Neural cell (in vitro differentiated cells): ENCODE measurements at regions not wholly inside any gene's neighbourhood (a gene's known extent, or its start where the extent isn't known, plus 50 kb on each side); places are given as distances from the start of the nearest gene placed in this dataset.

Experiments
- H2AFZ ChIP-seq: fragments of 200-600, 300-800 bp; sonication (generic), shearing (Covaris generic); 2 replicates; pipeline ENCODE4 v1.6.0; 2014; ENCODE audit warnings: low read depth, mild to moderate bottlenecking, antibody characterized with exemption, low read length, moderate library complexity
- H3F3A ChIP-seq: fragments of 200-600 bp; shearing (Covaris generic); 2 replicates; pipeline ENCODE4 v1.6.1; 2016; ENCODE audit warnings: mild to moderate bottlenecking, moderate library complexity, mixed read lengths, antibody characterized with exemption, low read length; ENCODE audit not compliant: insufficient read depth, poor library complexity, severe bottlenecking
- H3K27ac ChIP-seq: fragments of 200-600, 300-800 bp; sonication (generic), shearing (Covaris generic); 2 replicates; pipeline ENCODE4 v1.5.1; 2014; ENCODE audit warnings: mild to moderate bottlenecking, low read length, moderate library complexity
- H3K27me3 ChIP-seq: fragments of 300-800, 200-600 bp; sonication (generic), shearing (Covaris generic); 2 replicates; pipeline ENCODE4 v1.6.0; 2014; ENCODE audit warnings: mild to moderate bottlenecking, low read depth, low read length, moderate library complexity; ENCODE audit not compliant: insufficient read depth
- H3K36me3 ChIP-seq: fragments of 300-800, 200-600 bp; sonication (generic), shearing (Covaris generic); 2 replicates; pipeline ENCODE4 v1.5.1; 2014; ENCODE audit warnings: mild to moderate bottlenecking, antibody characterized with exemption, low read length, moderate library complexity; ENCODE audit not compliant: insufficient read depth
- H3K4me2 ChIP-seq: fragments of 300-800, 200-600 bp; sonication (generic), shearing (Covaris generic); 2 replicates; pipeline ENCODE4 v1.6.0; 2014; ENCODE audit warnings: mild to moderate bottlenecking, low read length
- H3K4me3 ChIP-seq: fragments of 300-800, 200-600 bp; sonication (generic), shearing (Covaris generic); 2 replicates; pipeline ENCODE4 v1.5.1; 2014; ENCODE audit warnings: mild to moderate bottlenecking, low read length, moderate library complexity
- H3K79me2 ChIP-seq: fragments of 200-600 bp; shearing (Covaris generic); replicated peaks from 2 replicates; pipeline ENCODE4 v1.6.0; 2014; ENCODE audit warnings: mild to moderate bottlenecking, low read length, moderate library complexity; ENCODE audit not compliant: insufficient read depth
- H3K9ac ChIP-seq: fragments of 300-800, 200-600 bp; sonication (generic), shearing (Covaris generic); 2 replicates; pipeline ENCODE4 v1.6.1; 2016; ENCODE audit warnings: mild to moderate bottlenecking, low read length, mixed read lengths
- H3K9me2 ChIP-seq: fragments of 200-600 bp; shearing (Covaris generic); 2 replicates; pipeline ENCODE4 v1.6.1; 2016; ENCODE audit warnings: mild to moderate bottlenecking, low read length, mixed read lengths; ENCODE audit not compliant: insufficient read depth
- H3K9me3 ChIP-seq: fragments of 200-600, 300-800 bp; sonication (generic), shearing (Covaris generic); 2 replicates; pipeline ENCODE4 v1.6.1; 2016; ENCODE audit warnings: mild to moderate bottlenecking, mixed run types, low read length, moderate library complexity, mixed read lengths
- H4K20me1 ChIP-seq: fragments of 200-600 bp; shearing (Covaris generic); 2 replicates; pipeline ENCODE4 v1.6.1; 2016; ENCODE audit warnings: mild to moderate bottlenecking, mixed run types; ENCODE audit not compliant: insufficient read depth
- CTCF ChIP-seq: fragments of 450-650 bp; IDR thresholded peaks from 2 replicates; pipeline ENCODE4 v1.5.1; 2014; ENCODE audit warnings: antibody characterized with exemption, mild to moderate bottlenecking, moderate library complexity; ENCODE audit not compliant: poor library complexity, severe bottlenecking
- EP300 ChIP-seq: fragments of 450-650 bp; conservative IDR thresholded peaks from 2 replicates; pipeline ENCODE4 v1.6.1; 2014; ENCODE audit warnings: antibody characterized with exemption, mild to moderate bottlenecking, moderate library complexity; ENCODE audit not compliant: poor library complexity, severe bottlenecking
- EZH2 ChIP-seq: fragments of 200-600, 300-800 bp; shearing (Covaris generic), sonication (generic); IDR thresholded peaks from 2 replicates; pipeline ENCODE4 v1.6.1; 2014; ENCODE audit warnings: antibody characterized with exemption, low read length, borderline replicate concordance, mild to moderate bottlenecking; ENCODE audit not compliant: insufficient read depth, poor library complexity, severe bottlenecking
- MXI1 ChIP-seq: fragments of 450-650 bp; conservative IDR thresholded peaks from 2 replicates; pipeline ENCODE4 v1.6.1; 2014; ENCODE audit warnings: antibody characterized with exemption, mild to moderate bottlenecking; ENCODE audit not compliant: poor library complexity, severe bottlenecking
- POLR2AphosphoS5 ChIP-seq: IDR thresholded peaks from 2 replicates; pipeline ENCODE4 v1.6.1; 2012
- RAD21 ChIP-seq: fragments of 450-650 bp; conservative IDR thresholded peaks from 2 replicates; pipeline ENCODE4 v1.6.1; 2014; ENCODE audit warnings: antibody characterized with exemption, mild to moderate bottlenecking, moderate library complexity
- REST ChIP-seq: IDR thresholded peaks from 2 replicates; pipeline ENCODE4 v1.6.1; 2012; ENCODE audit warnings: borderline replicate concordance
- SMC3 ChIP-seq: fragments of 450-650 bp; conservative IDR thresholded peaks from 2 replicates; pipeline ENCODE4 v1.6.1; 2014; ENCODE audit warnings: antibody characterized with exemption, mild to moderate bottlenecking, moderate library complexity; ENCODE audit not compliant: poor library complexity
- TAF1 ChIP-seq: IDR thresholded peaks from 2 replicates; pipeline ENCODE4 v1.6.1; 2012; ENCODE audit warnings: low read depth

- H3K27me3 ChIP-seq = no peaks in the 10 kb centered on the region
- TF ChIP-seq CTCF (no peak), MXI1 (no peak), SMC3 (no peak), TAF1 (no peak)
- no peak overlapping the region for H3K27ac ChIP-seq
- H3K9me2 ChIP-seq = no peaks in the 10 kb centered on the region
- H3K4me2 ChIP-seq = no peak overlapping the region
- H3K9ac ChIP-seq = no peak overlapping the region
- H3K4me3 ChIP-seq = no peak overlapping the region
- H3F3A ChIP-seq = no peaks in the 10 kb centered on the region
- H4K20me1 ChIP-seq = no peaks in the 10 kb centered on the region
- H2AFZ ChIP-seq = no peak overlapping the region
- no peaks in the 10 kb centered on the region for H3K79me2 ChIP-seq
- H3K9me3 ChIP-seq = no peaks in the 10 kb centered on the region
- H3K36me3 ChIP-seq = no peaks in the 10 kb centered on the region
These were observed 742.6 kb downstream of the FAT4 start for GRCh38 chr4:126057371-126057770.

- H3K9me3 ChIP-seq = no peaks in the 10 kb centered on the region
- H3K27ac ChIP-seq = no peak overlapping the region
- no peak for TF ChIP-seq EZH2
- TF ChIP-seq REST = no peak
- TF ChIP-seq SMC3 = no peak
- TF ChIP-seq CTCF = no peak
- no peak for TF ChIP-seq MXI1
- no peak for TF ChIP-seq POLR2AphosphoS5
- no peak for TF ChIP-seq TAF1
- no peak for TF ChIP-seq RAD21
- no peak for TF ChIP-seq EP300
- H3K27me3 ChIP-seq = no peaks in the 10 kb centered on the region
- no peak overlapping the region for H3K4me3 ChIP-seq
- H2AFZ ChIP-seq = no peak overlapping the region
- H3F3A ChIP-seq = no peaks in the 10 kb centered on the region
- H4K20me1 ChIP-seq = no peaks in the 10 kb centered on the region
- no peaks in the 10 kb centered on the region for H3K9me2 ChIP-seq
- H3K9ac ChIP-seq = no peak overlapping the region
- no peak overlapping the region for H3K4me2 ChIP-seq
- no peaks in the 10 kb centered on the region for H3K36me3 ChIP-seq
- no peaks in the 10 kb centered on the region for H3K79me2 ChIP-seq
These were observed 743.8 kb downstream of the FAT4 start for GRCh38 chr4:126058596-126058995.
